ENCODE measurements at regions not wholly inside any gene's neighbourhood (a gene's known extent, or its start where the extent isn't known, plus 50 kb on each side); places are given as distances from the start of the nearest gene placed in this dataset.
"Not testable (repeated sequence)": the region's sequence is repeated elsewhere in the genome, so short reads cannot be mapped to it uniquely, and the experiment has no call there.

DNA sequence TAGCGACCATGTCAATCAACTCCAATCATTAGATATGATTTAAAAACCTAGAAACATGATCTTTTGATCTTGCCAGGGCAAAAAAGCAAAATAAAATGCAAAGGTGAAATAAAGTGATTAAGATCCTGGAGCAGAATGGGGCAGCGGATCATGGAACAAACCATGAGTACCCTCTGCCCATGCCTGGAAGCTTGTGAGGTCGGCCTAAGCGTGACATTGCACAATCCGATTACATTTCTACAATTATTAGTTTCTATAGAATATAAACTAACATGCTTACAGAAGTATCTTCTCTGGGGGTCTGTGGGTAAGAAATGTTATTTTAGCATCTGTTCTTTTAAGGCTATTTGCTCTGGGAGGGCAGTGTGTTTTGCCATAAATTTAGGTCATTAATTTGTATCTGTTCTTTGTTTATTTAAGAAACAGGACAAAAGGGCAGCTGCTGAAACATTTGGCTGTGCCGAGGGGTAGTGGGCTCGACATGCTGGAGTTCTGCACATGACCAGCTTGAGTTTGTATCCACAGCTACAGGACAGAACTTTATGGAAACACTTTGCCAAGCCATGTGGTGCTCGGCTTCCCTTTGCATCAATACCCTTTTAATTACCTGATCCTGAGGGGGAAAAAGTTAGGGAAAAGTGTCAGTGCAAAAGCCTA lies 55.9 kb downstream of the ZBTB18 start:
- DNase-seq = no peak

DNA sequence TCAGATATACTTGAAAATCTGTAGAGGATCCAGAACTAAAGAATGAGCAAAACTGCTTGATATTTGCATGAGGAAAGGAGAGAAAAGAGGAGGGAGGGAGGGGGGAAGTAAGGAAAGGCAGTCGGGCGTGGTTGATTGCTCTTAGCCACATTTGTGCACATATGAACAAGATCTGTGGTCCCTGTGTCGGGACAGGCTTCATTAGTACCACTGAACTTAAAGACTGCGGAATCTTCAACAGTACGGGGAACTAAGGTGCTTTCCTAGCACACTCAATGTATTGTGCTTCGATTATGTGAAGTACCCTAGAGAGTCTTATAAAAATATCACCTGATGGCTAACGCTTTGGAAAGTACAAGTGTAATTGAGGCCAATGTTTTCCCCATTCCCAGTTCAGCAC lies 59.9 kb downstream of the ZBTB18 start:
- DNase-seq = no peak

DNA sequence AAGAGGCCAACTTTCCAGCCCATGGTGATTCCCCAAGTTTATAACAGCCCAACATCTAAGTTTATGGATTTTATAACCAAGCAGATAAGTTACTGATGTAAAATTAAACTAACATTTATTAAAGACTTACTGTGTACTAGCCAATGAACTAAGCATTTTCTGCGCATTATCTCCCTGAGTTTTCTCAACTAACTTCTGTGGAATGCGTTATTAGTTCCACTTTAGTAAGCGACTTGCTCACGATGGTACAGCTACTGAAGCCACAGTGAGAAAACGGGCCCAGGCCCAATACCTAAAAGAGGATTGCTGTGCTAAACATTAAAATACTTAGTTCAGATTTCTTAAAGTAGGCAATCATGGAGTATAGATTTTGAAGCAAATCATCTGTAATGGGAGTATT lies 61.0 kb downstream of the ZBTB18 start:
- DNase-seq = no peak

DNA sequence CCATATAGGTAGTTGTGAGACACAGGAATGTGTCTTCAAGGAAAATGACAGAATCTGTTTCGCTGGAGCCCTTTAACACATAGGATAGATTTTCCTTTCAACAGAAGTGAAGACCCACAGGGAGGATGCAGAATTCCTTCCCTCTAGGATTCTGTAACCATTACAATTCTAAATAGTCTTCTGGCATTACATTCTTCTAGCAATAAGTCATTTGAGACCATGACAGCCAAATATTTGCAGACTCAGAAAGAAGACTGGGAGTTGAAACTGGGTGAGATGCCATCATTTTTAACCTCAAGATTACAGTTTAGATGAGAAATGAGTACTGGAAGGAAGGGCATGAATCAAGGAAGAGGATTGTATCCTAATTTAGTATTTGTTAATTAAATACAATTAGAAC lies 61.6 kb downstream of the ZBTB18 start:
- no peak for DNase-seq

DNA sequence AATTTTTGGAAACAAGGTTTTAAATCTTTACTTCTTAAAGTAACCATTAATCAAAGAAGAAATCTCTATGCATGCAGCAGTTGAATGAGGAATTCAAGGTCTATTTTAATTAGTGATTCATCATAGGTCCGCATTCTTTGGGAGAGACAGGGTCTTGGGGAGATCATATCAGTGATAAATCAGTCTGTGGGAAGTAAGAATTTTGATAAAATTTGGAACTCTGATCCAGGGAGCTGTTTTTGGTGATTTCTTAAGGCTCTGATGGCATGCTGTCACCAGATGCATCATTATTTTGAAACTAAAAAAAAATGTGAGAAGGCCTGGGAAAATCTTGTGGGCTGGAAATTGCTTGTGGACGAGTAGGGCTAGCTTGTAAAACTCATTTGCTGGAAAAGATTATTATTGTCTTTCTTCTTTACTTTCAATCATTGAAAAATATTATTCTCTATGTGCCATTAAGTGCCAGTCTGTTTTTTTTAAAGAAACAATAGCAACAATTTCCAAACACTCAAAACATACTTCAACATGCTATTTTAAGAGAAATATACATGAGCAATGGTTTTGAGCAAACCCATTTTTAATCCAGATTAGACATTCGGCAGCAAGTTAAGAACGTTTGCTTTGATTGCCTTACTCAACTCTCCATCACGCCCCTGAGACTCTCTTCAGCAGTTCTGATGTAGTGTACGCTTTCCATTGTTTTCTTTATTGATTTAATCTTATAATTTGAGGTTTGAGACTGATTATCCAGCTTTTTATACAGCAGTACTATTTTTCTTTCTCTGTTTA lies 62.6 kb downstream of the ZBTB18 start:
- no peak for DNase-seq

DNA sequence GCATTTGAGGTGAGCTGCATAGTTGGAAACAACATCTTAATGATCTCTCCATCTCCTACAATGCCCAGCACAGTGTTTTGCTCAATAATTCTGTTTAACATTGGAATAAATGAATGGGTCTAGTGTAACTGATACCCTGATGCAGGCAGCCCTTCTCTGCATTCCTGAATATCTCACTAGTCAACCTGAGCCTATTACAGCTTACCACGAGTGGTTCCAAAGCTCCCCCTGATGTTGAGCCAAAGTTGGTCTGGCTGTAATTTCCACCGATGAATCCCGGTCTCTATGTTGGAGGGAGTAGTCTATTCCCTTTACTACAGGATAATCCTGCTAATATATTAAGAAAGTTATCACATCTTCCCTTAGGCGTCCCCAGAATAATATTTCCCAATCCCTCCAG lies 63.8 kb downstream of the ZBTB18 start:
- DNase-seq = no peak

DNA sequence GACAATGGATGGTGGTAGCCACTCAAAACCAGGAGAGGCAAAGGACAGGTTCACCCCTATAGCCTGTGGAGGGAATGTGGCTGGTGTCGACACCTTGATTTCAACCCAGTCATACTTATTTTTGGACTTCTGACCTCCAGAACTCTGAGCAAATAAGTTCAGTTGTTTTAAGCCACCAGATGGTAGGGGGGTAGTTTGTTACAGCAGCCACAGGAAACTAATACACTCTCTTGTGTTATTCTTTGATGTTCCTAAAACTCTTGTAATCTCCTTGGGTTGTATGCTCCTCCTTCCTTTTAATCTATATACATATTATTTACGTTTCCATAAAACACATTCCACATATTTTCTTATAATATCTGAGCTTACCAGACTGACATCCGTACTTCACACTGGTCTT lies 65.9 kb downstream of the ZBTB18 start:
- no peak for DNase-seq

DNA sequence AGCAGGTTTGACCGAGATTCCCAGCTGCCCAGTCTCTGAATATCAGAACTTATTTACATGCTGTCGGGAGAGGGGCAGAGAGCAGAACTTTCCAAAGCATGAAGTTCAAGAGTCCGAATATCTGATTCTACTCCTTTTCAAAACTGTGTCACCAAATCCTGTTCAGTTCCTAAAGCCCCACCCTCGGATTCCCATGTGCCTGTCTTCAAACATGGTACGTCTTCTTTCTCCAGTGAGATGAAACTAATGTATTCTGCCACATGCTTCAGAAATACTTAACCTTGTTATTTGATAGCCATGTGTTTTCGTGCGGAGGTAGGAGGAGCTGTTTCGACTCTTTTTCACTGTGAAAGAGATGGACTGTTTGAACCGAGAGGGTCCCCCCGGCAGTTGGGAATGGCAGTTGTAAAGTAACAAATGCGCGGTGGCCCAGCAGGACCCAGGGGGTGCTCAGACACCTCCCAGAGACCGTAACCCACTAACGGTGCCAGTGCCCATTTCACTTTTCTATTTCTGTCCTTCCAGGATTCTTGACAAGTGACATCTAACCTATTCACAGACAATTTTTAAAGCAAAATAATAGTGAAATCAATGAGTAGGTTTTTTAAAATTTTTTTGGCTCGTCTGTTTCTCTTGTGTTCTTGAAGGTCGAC lies 67.2 kb downstream of the ZBTB18 start:
- no peak for DNase-seq

DNA sequence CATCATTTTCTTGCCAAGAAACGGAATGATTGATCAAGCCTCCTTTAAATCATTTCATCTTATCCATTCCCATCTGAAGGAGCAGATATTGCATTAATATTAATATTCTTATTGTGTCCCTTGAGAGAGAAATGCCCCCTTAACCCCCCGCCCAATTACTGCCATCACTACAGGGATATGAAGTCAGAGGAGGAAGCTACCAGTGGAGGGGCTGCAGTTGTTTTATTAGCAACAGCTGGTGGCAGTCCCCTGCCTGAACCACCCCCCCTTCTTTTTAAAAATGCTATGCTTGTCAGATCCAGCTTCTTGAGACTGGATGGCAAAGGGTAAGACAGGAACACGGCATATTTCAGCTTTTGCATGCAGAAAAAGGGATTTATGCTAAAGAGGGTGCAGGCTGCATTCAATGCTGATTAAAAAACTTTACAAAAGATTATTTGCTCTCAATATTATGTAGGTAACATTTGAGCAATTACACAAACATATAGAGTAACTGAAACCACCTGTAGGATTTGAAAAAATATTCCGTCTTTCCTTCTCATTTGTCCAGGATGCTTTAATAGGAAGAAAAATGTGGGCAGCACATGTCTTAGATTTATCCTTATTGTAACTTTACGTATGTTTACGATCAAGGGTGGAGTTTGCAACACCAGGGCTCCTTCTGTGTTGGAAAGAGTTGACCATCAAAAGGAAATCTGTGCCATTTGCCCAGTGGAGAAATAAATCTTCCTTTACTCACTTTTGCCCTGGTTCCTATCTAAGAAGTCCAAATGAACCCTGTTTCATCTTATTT lies 77.7 kb downstream of the ZBTB18 start:
- DNase-seq = no peak

DNA sequence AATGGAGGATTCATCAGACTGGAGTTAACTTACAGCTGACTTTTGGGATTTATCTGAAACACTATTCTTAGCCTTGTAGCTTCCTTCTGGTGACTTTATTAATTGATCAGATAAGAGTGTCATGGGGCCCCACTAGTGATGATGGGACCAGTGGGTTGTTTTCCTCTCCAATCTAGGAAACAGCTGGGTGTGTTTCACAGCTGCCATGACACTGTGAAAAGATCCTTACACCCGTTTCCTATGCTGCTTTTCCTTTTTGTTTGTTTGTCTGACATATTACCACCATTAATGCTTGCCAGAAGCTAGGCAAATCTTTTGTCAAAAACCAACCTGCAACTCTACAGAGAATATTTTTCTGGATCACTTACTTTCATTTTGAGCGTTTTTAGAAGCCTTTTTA lies 86.2 kb downstream of the ZBTB18 start:
- no peak for DNase-seq

DNA sequence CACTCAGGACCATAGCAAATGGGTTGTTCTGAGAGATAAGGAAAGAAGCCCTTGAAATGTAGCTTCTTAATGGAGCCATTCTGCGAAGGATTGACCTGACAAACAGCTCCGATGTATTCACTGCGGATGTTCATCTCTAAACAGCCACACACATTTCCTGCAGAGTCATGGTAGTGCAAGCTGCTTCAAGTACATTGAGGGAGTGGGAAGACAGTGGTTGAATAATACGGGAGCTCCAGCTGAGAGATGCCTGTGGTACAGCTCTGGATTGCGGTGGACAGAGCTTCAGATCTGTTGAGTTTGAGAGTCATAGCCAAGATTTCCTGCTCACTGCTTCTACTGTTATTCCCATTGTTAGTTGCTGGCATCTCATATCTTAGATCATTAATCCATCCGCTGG lies 86.6 kb downstream of the ZBTB18 start:
- no peak for DNase-seq

DNA sequence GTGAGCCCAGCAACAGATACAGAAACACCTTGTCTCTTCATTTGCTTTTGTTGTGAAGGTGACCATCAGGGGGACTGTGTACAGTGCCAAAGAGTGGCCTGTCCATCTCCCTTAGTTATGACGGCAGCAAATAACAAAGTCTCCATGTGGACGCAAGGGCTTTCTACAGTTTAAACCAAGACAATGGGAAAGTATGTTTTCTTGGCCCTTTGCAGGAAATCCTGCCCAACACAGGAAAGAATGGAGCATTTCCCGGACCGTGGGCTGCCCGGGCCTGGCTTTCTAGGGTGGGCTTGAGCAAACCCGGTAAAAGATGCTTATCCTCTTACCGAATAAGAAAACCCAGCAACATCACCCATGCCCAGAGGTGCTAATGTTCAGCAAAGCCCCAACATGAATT lies 87.3 kb downstream of the ZBTB18 start:
- no peak for DNase-seq

DNA sequence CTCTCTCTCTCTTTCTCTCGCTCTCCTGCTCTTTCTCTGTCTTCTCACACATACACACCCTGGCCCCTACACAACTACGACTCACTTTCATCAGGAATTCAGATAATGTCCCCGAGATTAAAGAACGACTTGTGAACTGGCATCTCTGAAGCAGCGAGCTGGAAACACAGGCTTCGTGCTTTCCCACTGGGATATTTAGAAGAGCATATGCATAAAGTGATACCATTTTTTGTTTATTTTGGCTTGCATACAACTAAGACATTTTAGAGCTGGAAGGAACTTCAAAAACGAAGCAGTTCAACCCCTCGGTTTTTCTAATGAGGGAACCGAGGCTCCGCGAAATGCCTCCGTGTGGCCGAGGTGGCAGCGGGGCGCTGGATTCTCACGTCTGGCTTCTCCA lies 88.6 kb downstream of the ZBTB18 start:
- no peak for DNase-seq

DNA sequence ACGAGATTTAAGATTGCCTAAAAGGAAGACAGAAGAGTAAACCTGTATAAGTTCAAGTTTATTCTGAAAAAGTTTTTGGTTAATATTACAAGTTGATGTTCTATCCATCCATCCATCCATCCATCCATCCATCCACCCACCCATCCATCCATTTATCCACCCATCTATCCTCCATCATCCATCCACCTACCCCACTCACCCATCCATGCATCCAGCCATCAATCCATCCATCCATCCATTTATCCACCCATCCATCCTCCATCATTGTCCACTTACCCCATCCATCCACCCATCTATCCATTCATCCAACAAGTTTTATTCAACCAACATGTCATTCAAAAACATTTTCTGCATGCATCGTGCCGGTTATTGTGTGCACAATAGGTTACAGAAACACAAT lies 89.3 kb downstream of the ZBTB18 start:
- DNase-seq = no peak

DNA sequence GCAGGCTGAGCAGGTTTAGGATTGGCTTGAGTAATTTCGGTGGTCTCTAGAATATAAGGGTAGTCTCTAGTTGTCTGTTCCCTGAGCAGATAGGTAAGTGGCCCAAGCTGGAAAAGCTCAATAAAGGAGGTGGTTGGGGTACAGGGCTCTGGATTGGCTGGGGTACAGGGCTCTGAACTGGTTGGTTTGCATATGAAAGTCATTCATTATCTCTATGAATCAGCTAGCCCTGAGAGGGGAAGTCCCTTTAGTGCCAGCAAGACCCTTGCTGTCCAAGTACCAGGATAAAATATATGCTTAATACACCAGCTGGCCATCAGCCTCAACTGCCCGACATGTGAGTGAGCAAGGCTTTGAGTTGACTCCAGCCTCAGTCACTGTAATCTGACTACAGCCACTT lies 93.0 kb downstream of the ZBTB18 start:
- DNase-seq = no peak

DNA sequence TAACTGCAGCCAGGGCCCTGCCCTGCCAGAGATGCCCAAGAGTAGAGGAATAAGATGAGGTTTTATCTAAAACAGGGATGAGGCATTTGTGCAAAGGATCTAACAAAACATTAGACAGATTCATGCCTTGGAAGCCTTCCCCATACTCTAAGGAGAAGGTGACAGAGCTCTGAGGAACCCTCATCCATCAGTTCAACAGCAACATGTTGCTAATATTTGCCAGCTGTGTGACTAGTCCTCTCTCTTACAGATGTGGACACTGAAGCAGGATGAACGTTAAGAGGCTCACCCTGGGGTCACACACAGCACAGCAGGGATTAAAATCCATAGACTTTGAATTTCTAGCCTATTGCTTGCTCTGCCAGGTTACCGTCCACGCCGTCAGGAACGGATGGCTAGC lies 99.0 kb downstream of the ZBTB18 start:
- DNase-seq = no peak

DNA sequence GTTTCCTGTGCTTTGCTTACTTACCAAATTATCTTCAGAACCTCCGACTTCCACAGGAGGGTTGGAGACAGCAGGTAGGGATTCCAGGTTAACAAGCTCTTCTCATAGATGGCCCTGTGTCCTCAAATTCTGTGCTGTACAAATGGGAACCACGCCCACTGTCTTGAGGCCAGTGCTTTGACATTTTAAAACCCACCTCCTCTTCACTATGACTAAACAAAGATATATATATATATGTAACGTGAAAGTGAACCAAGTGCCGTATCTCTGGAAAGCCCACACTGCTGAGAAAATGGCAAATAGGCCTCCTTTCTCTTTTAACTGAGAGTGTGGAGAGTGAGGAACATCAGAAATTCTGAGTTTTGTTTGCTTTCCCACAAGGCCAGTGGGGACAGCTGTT lies 99.6 kb downstream of the ZBTB18 start:
- no peak for DNase-seq

DNA sequence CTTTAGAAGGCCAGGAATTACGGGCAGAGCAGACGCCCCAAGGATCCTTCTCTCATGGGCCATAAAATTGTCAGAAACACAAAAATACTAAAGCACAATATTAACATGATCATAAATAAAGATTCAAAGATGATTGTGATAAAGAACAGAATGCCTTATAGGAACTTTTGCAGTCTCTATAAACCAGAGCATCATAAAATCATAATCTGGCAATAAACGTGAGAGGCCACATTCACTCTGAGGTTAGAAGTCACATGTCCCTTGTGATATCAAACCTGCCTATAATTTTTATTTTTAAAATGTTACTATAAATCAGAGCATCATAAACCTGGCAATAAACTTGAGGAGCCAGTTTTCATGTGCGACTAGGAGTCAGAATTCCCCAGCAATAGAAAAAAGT lies 100.5 kb downstream of the ZBTB18 start:
- DNase-seq = no peak

DNA sequence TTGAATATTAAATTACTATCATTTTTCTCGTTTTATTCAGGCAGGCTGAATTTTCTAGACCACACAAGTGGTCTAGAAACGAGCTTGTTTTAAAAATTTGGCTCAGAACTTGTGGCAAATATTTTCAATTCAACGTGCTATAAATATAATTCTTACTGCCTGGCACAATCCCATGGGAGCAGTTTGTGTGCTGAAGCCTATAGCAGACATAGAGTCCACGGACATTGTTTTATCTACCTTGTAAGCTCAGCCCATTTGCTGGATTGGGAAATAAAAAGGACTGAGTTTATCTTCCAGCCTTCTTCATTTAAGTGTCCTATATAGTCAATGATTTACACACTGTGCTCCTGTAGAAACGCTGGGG lies 103.4 kb downstream of the ZBTB18 start:
- no peak for DNase-seq

DNA sequence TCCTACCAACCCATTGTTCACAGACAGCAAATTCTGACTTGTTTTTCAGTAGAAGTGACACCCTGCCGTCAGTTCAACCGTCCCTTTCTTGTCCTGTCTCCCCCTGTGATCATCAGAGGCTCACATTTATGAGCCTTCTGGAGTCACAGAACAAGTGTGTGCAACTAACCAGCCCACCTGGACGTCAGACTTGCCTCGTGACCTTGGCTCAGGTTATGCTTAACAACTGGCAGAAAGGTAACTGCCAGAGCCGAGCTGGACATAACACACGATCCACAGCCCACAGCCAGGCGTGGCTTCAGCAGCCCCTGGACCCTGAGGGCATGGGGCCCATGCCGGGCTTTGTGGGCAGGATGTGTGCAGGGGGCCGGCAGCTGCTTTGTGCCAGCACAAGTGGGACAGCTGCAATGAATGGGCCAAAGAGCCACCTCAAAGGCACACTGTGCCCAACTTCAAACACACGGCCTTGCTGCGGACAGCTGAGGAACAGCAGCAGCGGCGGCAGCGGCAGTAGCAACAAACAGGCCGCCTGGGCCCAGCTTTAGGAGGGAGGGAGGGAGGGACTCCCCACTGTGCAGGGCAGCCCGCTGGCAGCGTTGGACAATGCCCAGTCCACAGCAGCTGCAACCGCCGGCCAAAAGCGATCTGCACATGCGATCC lies 103.9 kb downstream of the ZBTB18 start:
- DNase-seq = no peak

DNA sequence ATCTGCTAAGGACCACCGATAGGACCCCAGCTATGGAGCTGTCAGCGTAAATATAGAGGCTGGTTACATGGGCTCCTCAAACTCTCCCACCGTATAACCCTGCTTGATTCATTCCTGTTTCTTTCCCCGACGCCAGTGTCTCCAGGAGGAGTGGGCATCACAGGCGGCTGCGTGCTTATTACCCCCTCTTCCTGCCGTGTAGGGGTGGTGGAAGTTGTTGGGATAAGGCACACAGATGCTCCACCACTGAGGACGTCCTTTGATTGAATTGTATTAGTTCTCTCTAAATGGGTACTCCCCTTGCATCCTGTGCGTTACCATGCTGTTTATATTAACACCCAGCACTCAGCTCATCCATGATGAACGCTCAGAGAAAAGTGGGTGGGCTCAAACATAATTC lies 104.6 kb downstream of the ZBTB18 start:
- DNase-seq = no peak

DNA sequence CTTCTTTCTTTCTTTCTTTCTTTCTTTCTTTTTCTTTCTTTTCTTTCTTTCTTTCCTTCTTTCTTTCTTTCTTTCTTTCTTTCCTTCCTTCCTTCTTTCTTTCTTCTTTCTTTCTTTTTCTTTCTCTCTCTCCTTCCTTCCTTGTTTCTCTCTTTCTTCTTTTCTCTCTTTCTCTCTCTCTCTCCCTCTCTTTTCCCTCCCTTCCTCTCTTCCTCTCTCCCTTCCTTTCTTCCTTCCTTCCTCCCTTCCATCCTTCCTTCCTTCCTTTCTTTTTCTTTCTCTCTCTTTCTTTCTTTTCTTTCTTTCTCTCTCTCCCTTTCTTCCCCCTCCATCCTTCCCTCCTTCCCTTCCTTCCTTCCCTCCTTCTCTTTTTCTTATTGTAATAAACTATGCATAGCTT lies 105.5 kb downstream of the ZBTB18 start:
- DNase-seq = not testable (repeated sequence)

Measured in CD4-positive, alpha-beta T cell treated with Interleukin-21 for 1 hour (primary cell).